Panc1 (cell line): ENCODE measurements at regions not wholly inside any gene's neighbourhood (a gene's known extent, or its start where the extent isn't known, plus 50 kb on each side); places are given as distances from the start of the nearest gene placed in this dataset.

Experiments
- ATAC-seq: fragments of 200-7000 bp; cut with Tn5 transposase; 2 replicates; pipeline ENCODE4 v1.9.1; 2020; ENCODE audit warnings: mild to moderate bottlenecking, moderate library complexity
- BruUV-seq: library from RNA; stranded (reverse); fragments of 400-500 nt; replicated peaks from 2 replicates; lab custom pipeline; 2021; lab: Mats Ljungman, UMichigan
- CTCF ChIA-PET: fragments of 300-600 bp; sonication (Branson Sonifier 250); formaldehyde crosslinking; loops from one replicate; lab custom pipeline; 2022; ENCODE audit warnings: antibody characterized with exemption; lab: Charles Lee
- POLR2A ChIA-PET: fragments of 300-600 bp; sonication (Branson Sonifier 250); formaldehyde crosslinking; loops from one replicate; lab custom pipeline; 2022; ENCODE audit warnings: antibody characterized with exemption; lab: Charles Lee
- DNase-seq: peaks from one replicate; pipeline ENCODE4 v3.0.0-alpha.2; 2010; ENCODE audit warnings: low read depth, low spot score
- H3K27ac ChIP-seq: 2 replicates; pipeline ENCODE4 v1.5.1; 2011; ENCODE audit warnings: mild to moderate bottlenecking, low read length, inconsistent platforms
- H3K27me3 ChIP-seq: fragments of 200-500 bp; sonication (Bioruptor generic); 2 replicates; pipeline ENCODE4 v1.6.0; 2014; ENCODE audit warnings: low read length, inconsistent platforms; ENCODE audit not compliant: control insufficient read depth, insufficient read depth
- H3K36me3 ChIP-seq: fragments of 200-500 bp; sonication (Bioruptor generic); 2 replicates; pipeline ENCODE4 v1.5.1; 2014; ENCODE audit warnings: inconsistent platforms, mild to moderate bottlenecking, low read length, moderate library complexity; ENCODE audit not compliant: control insufficient read depth, insufficient read depth
- H3K4me1 ChIP-seq: 2 replicates; pipeline ENCODE4 v1.5.1; 2011; ENCODE audit warnings: inconsistent platforms, mild to moderate bottlenecking, low read length, moderate library complexity; ENCODE audit not compliant: control insufficient read depth, insufficient read depth
- H3K4me3 ChIP-seq, 2 experiments: 2 replicates each; pipeline ENCODE4 v1.5.1; 2011 to 2012; ENCODE audit warnings: low read depth in 2 of 2, low read length in 2 of 2, mild to moderate bottlenecking in 2 of 2, inconsistent platforms in 1 of 2, moderate library complexity in 1 of 2
- H3K9me3 ChIP-seq: fragments of 200-500 bp; sonication (Bioruptor generic); 2 replicates; pipeline ENCODE4 v1.5.1; 2014; ENCODE audit warnings: low read depth, mild to moderate bottlenecking, inconsistent platforms, low read length, moderate library complexity; ENCODE audit not compliant: control insufficient read depth, insufficient read depth
- POLR2AphosphoS5 ChIP-seq: IDR thresholded peaks from 2 replicates; pipeline ENCODE4 v1.6.1; 2012; ENCODE audit warnings: mild to moderate bottlenecking, low read depth, low read length, moderate library complexity
- SIN3A ChIP-seq: IDR thresholded peaks from 2 replicates; pipeline ENCODE4 v1.6.1; 2012; ENCODE audit warnings: low read depth, mild to moderate bottlenecking, low read length, moderate library complexity, borderline replicate concordance; ENCODE audit not compliant: insufficient read depth
- TCF7L2 ChIP-seq: IDR thresholded peaks from 2 replicates; pipeline ENCODE4 v1.6.1; 2011; ENCODE audit warnings: mild to moderate bottlenecking, low read depth, low read length, inconsistent platforms
- in situ Hi-C: cut with HindIII; loops from 2 replicates; pipeline ENCODE4 v1.10.0; 2016; ENCODE audit warnings: low sequenced_read_pairs, low pct_unique_long_range_greater_than_20kb
- intact Hi-C: fragments of 100-400 bp; cut with micrococcal nuclease; formaldehyde crosslinking; loops from one replicate; pipeline ENCODE4 v1.10.0; 2022; ENCODE audit not compliant: unreplicated experiment
- TF ChIP-seq, protein P1 (sequence below), 2 experiments: IDR thresholded peaks; 2 replicates each; pipeline ENCODE4 v1.6.1; 2011 to 2012; ENCODE audit warnings: low read depth in 2 of 2, control low read depth in 1 of 2, low read length in 1 of 2, mild to moderate bottlenecking in 1 of 2, moderate library complexity in 1 of 2; ENCODE audit not compliant: insufficient read depth in 1 of 2
- TF ChIP-seq, protein P2 (sequence below): fragments of 450-650 bp; IDR thresholded peaks from 2 replicates; pipeline ENCODE4 v1.5.1; 2017; ENCODE audit warnings: mild to moderate bottlenecking

DNA sequence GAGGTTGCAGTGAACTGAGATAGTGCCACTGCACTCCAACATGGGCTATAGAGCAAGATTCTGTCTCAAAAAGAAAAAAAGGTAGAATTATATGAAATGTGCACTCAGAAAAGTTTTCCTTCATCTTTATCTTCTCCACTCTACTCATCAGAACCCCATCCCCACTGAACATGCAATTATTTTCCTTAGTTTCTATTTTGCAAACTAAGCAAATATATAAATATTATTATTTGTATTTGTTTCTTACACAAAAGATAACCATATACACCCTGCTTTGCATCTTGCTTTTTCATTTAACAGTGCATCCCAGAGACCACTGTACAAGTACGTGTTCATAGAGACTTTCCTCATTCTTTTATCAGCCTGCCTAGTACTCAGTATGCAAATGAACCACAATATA, 68.0 kb upstream of the ACAN start:
- no peaks in the 10 kb centered on the region for H3K9me3 ChIP-seq
- peaks cover 5% of the 10 kb centered on the region for H3K27me3 ChIP-seq
- no peaks in the 10 kb centered on the region for H3K36me3 ChIP-seq
- in situ Hi-C loops (no loop called here), intact Hi-C loops (no loop called here)
- BruUV-seq, result no TSS peak
- TF ChIP-seq POLR2AphosphoS5 (no peak), SIN3A (no peak), TCF7L2 (no peak)
- TF ChIP-seq, protein P1, sequence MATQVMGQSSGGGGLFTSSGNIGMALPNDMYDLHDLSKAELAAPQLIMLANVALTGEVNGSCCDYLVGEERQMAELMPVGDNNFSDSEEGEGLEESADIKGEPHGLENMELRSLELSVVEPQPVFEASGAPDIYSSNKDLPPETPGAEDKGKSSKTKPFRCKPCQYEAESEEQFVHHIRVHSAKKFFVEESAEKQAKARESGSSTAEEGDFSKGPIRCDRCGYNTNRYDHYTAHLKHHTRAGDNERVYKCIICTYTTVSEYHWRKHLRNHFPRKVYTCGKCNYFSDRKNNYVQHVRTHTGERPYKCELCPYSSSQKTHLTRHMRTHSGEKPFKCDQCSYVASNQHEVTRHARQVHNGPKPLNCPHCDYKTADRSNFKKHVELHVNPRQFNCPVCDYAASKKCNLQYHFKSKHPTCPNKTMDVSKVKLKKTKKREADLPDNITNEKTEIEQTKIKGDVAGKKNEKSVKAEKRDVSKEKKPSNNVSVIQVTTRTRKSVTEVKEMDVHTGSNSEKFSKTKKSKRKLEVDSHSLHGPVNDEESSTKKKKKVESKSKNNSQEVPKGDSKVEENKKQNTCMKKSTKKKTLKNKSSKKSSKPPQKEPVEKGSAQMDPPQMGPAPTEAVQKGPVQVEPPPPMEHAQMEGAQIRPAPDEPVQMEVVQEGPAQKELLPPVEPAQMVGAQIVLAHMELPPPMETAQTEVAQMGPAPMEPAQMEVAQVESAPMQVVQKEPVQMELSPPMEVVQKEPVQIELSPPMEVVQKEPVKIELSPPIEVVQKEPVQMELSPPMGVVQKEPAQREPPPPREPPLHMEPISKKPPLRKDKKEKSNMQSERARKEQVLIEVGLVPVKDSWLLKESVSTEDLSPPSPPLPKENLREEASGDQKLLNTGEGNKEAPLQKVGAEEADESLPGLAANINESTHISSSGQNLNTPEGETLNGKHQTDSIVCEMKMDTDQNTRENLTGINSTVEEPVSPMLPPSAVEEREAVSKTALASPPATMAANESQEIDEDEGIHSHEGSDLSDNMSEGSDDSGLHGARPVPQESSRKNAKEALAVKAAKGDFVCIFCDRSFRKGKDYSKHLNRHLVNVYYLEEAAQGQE (IDR thresholded peaks at IDR 0.05; ENCODE audit: insufficient read depth in 1 of 2, low read depth in 2 of 2, low read length in 1 of 2), result no peak
- TF ChIP-seq, protein P2, sequence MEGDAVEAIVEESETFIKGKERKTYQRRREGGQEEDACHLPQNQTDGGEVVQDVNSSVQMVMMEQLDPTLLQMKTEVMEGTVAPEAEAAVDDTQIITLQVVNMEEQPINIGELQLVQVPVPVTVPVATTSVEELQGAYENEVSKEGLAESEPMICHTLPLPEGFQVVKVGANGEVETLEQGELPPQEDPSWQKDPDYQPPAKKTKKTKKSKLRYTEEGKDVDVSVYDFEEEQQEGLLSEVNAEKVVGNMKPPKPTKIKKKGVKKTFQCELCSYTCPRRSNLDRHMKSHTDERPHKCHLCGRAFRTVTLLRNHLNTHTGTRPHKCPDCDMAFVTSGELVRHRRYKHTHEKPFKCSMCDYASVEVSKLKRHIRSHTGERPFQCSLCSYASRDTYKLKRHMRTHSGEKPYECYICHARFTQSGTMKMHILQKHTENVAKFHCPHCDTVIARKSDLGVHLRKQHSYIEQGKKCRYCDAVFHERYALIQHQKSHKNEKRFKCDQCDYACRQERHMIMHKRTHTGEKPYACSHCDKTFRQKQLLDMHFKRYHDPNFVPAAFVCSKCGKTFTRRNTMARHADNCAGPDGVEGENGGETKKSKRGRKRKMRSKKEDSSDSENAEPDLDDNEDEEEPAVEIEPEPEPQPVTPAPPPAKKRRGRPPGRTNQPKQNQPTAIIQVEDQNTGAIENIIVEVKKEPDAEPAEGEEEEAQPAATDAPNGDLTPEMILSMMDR, result no peak
- ChIA-PET CTCF (no interaction called here), POLR2A (no interaction called here)
- no peak overlapping the region for H3K4me3 ChIP-seq
- no peaks in the 10 kb centered on the region for H3K4me1 ChIP-seq
- DNase-seq, result no peak
- no peak overlapping the region for H3K27ac ChIP-seq
- ATAC-seq, result no peak

DNA sequence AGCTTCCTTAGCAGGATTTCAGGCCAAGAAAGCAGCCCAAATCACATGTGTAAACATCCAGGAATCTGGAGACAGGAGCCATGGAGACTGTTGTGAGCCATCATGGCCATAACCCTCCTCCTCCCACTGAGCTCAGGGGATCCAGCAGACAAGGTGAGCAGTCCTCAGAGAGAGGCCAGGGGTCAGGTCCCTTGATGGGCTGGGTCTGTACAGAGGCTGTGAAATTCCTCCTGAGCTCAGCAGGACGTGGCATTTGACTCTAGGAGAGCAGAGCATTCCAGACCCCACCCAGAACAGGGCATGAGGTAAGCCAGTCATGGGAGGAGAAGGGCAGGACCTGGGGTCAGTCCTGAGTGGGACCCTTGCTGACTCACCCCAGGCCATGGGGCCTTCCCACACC, 67.0 kb upstream of the ACAN start:
- Histone ChIP-seq H3K4me3 (no peak overlapping the region), H3K36me3 (no peaks in the 10 kb centered on the region), H3K4me1 (no peaks in the 10 kb centered on the region), H3K27ac (no peak overlapping the region), H3K27me3 (peaks cover 5% of the 10 kb centered on the region), H3K9me3 (no peaks in the 10 kb centered on the region)
- in situ Hi-C loops, result no loop called here
- TF ChIP-seq, protein P2, result no peak
- TF ChIP-seq, protein P1 (IDR thresholded peaks at IDR 0.05; ENCODE audit: insufficient read depth in 1 of 2, low read depth in 2 of 2, low read length in 1 of 2), result no peak
- TF ChIP-seq TCF7L2, result no peak
- no peak for TF ChIP-seq POLR2AphosphoS5
- TF ChIP-seq SIN3A, result no peak
- intact Hi-C loops, result no loop called here
- ChIA-PET CTCF (interaction anchor here (0.5 kb wide), 1 partner anchor 97 kb away, joined by 3 read pairs; no protein-coding TSS in a partner anchor), POLR2A (no interaction called here)
- no TSS peak for BruUV-seq
- ATAC-seq (no peak), DNase-seq (no peak)
